H1 (cell line): ENCODE measurements at regions not wholly inside any gene's neighbourhood (a gene's known extent, or its start where the extent isn't known, plus 50 kb on each side); places are given as distances from the start of the nearest gene placed in this dataset.

ENCODE experiments used
- CTCF ChIA-PET: fragments of 300-600 bp; sonication (Branson Sonifier 250); formaldehyde crosslinking; loops from one replicate; lab custom pipeline; 2021; ENCODE audit not compliant: partially characterized antibody; lab: Charles Lee
- POLR2A ChIA-PET: fragments of 300-600 bp; sonication (Branson Sonifier 250); formaldehyde crosslinking; loops from one replicate; lab custom pipeline; 2021; ENCODE audit warnings: inconsistent platforms; ENCODE audit not compliant: partially characterized antibody; lab: Charles Lee
- DNase-seq, 2 experiments: peaks; one replicate each; pipeline versions ENCODE4 v3.0.0 to v3.0.0-alpha.2; 2010 to 2022; ENCODE audit warnings: low spot score in 2 of 2, low read depth in 1 of 2, mixed read lengths in 1 of 2
- FAIRE-seq: peaks from 2 replicates; lab custom pipeline; 2011; peaks lifted over from hg19 to GRCh38; lab: Jason Lieb, UNC
- H2AFZ ChIP-seq: 2 replicates; pipeline ENCODE4 v1.8.1; 2012; ENCODE audit warnings: low read length, inconsistent platforms
- H2AK5ac ChIP-seq: 2 replicates; pipeline ENCODE4 v1.6.1; 2013; ENCODE audit warnings: low read depth, low read length
- H2BK120ac ChIP-seq: replicated peaks from 2 replicates; pipeline ENCODE3; 2013; ENCODE audit warnings: low read depth, low read length, inconsistent platforms
- H2BK12ac ChIP-seq: 2 replicates; pipeline ENCODE4 v1.6.1; 2013; ENCODE audit warnings: low read depth, low read length
- H2BK15ac ChIP-seq: 2 replicates; pipeline ENCODE4 v1.6.1; 2013; ENCODE audit warnings: low read length
- H2BK20ac ChIP-seq: 2 replicates; pipeline ENCODE4 v1.6.1; 2013; ENCODE audit warnings: low read length
- H2BK5ac ChIP-seq: 2 replicates; pipeline ENCODE4 v1.6.1; 2013; ENCODE audit warnings: low read depth, low read length
- H3K14ac ChIP-seq: 2 replicates; pipeline ENCODE4 v1.6.1; 2013; ENCODE audit warnings: inconsistent platforms; ENCODE audit not compliant: insufficient read length
- H3K18ac ChIP-seq: 2 replicates; pipeline ENCODE4 v1.6.1; 2013; ENCODE audit warnings: low read length; ENCODE audit errors: extremely low read depth
- H3K23ac ChIP-seq: 2 replicates; pipeline ENCODE4 v1.6.1; 2013; ENCODE audit warnings: inconsistent platforms; ENCODE audit not compliant: insufficient read length
- H3K23me2 ChIP-seq: 2 replicates; pipeline ENCODE4 v1.6.1; 2013; ENCODE audit warnings: low read depth, low read length
- H3K27ac ChIP-seq: 2 replicates; pipeline ENCODE4 v1.6.1; 2011; ENCODE audit warnings: low read depth, low read length, inconsistent platforms
- H3K27me3 ChIP-seq, 4 experiments: replicated peaks in 1 of 4; 1 replicate in 1 of 4; 2 replicates in 3 of 4; pipeline versions ENCODE4 v1.6.1 to v1.8.1; 2011 to 2013; ENCODE audit warnings: low read length in 3 of 4, mild to moderate bottlenecking in 3 of 4, inconsistent platforms in 2 of 4, mixed read lengths in 2 of 4, moderate library complexity in 1 of 4; ENCODE audit not compliant: control insufficient read depth in 3 of 4, insufficient read depth in 3 of 4; ENCODE audit errors: extremely low read depth in 1 of 4
- H3K36me3 ChIP-seq, 4 experiments: 2 replicates each; pipeline versions ENCODE4 v1.6.1 to v1.8.1; 2011 to 2013; ENCODE audit warnings: mild to moderate bottlenecking in 4 of 4, low read length in 3 of 4, moderate library complexity in 2 of 4, control low read depth in 1 of 4, inconsistent platforms in 1 of 4; ENCODE audit not compliant: insufficient read depth in 4 of 4, control insufficient read depth in 2 of 4
- H3K4ac ChIP-seq: replicated peaks from 2 replicates; pipeline ENCODE3; 2013; ENCODE audit warnings: low read length, low read depth, mixed read lengths, inconsistent platforms; ENCODE audit not compliant: insufficient read length
- H3K4me1 ChIP-seq, 4 experiments: replicated peaks in 1 of 4; 1 replicate in 1 of 4; 2 replicates in 3 of 4; pipeline versions ENCODE4 v1.6.1 to v1.8.1; 2011 to 2013; ENCODE audit warnings: low read length in 3 of 4, inconsistent platforms in 2 of 4, mixed read lengths in 1 of 4; ENCODE audit not compliant: insufficient read depth in 4 of 4, control insufficient read depth in 3 of 4
- H3K4me2 ChIP-seq, 2 experiments: 2 replicates each; pipeline versions ENCODE4 v1.6.1 to v1.8.1; 2011 to 2013; ENCODE audit warnings: low read depth in 2 of 2, low read length in 2 of 2, control low read depth in 1 of 2, inconsistent platforms in 1 of 2, mild to moderate bottlenecking in 1 of 2; ENCODE audit not compliant: insufficient read depth in 1 of 2
- H3K4me3 ChIP-seq, 4 experiments: fragments of 200-600, 300-600 bp in 1 of 4; sonication (generic), shearing (Covaris generic), sonication (Bioruptor Twin) in 1 of 4; 2 replicates each; pipeline versions ENCODE4 v1.5.1 to v1.8.1; 2011 to 2016; ENCODE audit warnings: low read length in 4 of 4, low read depth in 3 of 4, control low read depth in 2 of 4, inconsistent platforms in 2 of 4, mild to moderate bottlenecking in 2 of 4, mixed read lengths in 1 of 4, moderate library complexity in 1 of 4; ENCODE audit not compliant: insufficient read depth in 2 of 4; ENCODE audit errors: extremely low read depth in 1 of 4
- H3K56ac ChIP-seq: replicated peaks from 2 replicates; pipeline ENCODE3; 2013; ENCODE audit warnings: low read depth, mild to moderate bottlenecking, mixed read lengths, low read length, inconsistent platforms; ENCODE audit not compliant: insufficient read length
- H3K79me1 ChIP-seq: 2 replicates; pipeline ENCODE4 v1.6.1; 2013; ENCODE audit warnings: low read depth, low read length, control low read depth
- H3K79me2 ChIP-seq, 2 experiments: 2 replicates each; pipeline versions ENCODE4 v1.6.1 to v1.8.1; 2012 to 2013; ENCODE audit warnings: low read length in 2 of 2, mild to moderate bottlenecking in 2 of 2, inconsistent platforms in 1 of 2; ENCODE audit not compliant: insufficient read depth in 2 of 2, control insufficient read depth in 1 of 2
- H3K9ac ChIP-seq, 4 experiments: replicated peaks in 1 of 4; 1 replicate in 1 of 4; 2 replicates in 3 of 4; pipeline versions ENCODE4 v1.6.1 to v1.8.1; 2011 to 2013; ENCODE audit warnings: low read depth in 3 of 4, low read length in 3 of 4, control low read depth in 2 of 4, mild to moderate bottlenecking in 2 of 4, moderate library complexity in 2 of 4, inconsistent platforms in 1 of 4; ENCODE audit errors: extremely low read depth in 1 of 4
- H3K9me3 ChIP-seq, 2 experiments: 2 replicates each; pipeline versions ENCODE4 v1.6.1 to v1.8.1; 2012 to 2013; ENCODE audit warnings: mild to moderate bottlenecking in 2 of 2, moderate library complexity in 2 of 2, control low read depth in 1 of 2, inconsistent platforms in 1 of 2, low read depth in 1 of 2, low read length in 1 of 2, mixed read lengths in 1 of 2; ENCODE audit not compliant: insufficient read depth in 2 of 2
- H4K20me1 ChIP-seq, 2 experiments: replicated peaks in 1 of 2; 2 replicates each; pipeline versions ENCODE3 to v1.8.1; 2011 to 2013; ENCODE audit warnings: inconsistent platforms in 2 of 2, low read length in 2 of 2, mild to moderate bottlenecking in 1 of 2; ENCODE audit not compliant: insufficient read depth in 2 of 2, control insufficient read depth in 1 of 2
- H4K5ac ChIP-seq: 2 replicates; pipeline ENCODE4 v1.6.1; 2013; ENCODE audit warnings: low read length, low read depth, mixed read lengths, inconsistent platforms; ENCODE audit not compliant: insufficient read length
- H4K8ac ChIP-seq: 2 replicates; pipeline ENCODE4 v1.8.0; 2013; ENCODE audit warnings: mild to moderate bottlenecking, moderate library complexity, low read length, inconsistent platforms; ENCODE audit not compliant: insufficient read depth; ENCODE audit errors: extremely low read depth
- H4K91ac ChIP-seq: replicated peaks from 2 replicates; pipeline ENCODE3; 2013; ENCODE audit warnings: low read length, mixed read lengths, inconsistent platforms; ENCODE audit not compliant: insufficient read length
- ASH2L ChIP-seq: fragments of 200-600, 300-600 bp; sonication (generic); IDR thresholded peaks from one replicate; pipeline ENCODE4 v1.7.1; 2017; ENCODE audit warnings: low read length
- ATF3 ChIP-seq: IDR thresholded peaks from 2 replicates; pipeline ENCODE4 v1.6.1; 2011; ENCODE audit warnings: low read depth, mild to moderate bottlenecking, low read length; ENCODE audit not compliant: insufficient read depth
- BCL11A ChIP-seq, 2 experiments: IDR thresholded peaks; one replicate each; pipeline ENCODE4 v1.6.1; 2011; ENCODE audit warnings: low read depth in 2 of 2, low read length in 2 of 2, mild to moderate bottlenecking in 2 of 2
- BRCA1 ChIP-seq: IDR thresholded peaks from 2 replicates; pipeline ENCODE4 v1.6.1; 2012; ENCODE audit warnings: low read depth, low read length, improper control_type of control experiment
- CHD1 ChIP-seq: IDR thresholded peaks from 2 replicates; pipeline ENCODE4 v1.6.1; 2012; ENCODE audit warnings: low read depth, low read length, improper control_type of control experiment
- CREB1 ChIP-seq: IDR thresholded peaks from 2 replicates; pipeline ENCODE4 v1.6.1; 2012; ENCODE audit warnings: inconsistent platforms
- HDAC6 ChIP-seq: IDR thresholded peaks from one replicate; pipeline ENCODE4 v1.7.1; 2012; ENCODE audit warnings: low read depth, mild to moderate bottlenecking, inconsistent platforms, low read length, moderate library complexity
- POU5F1 ChIP-seq: IDR thresholded peaks from 2 replicates; pipeline ENCODE4 v1.6.1; 2011; ENCODE audit warnings: low read depth, mild to moderate bottlenecking, low read length, moderate library complexity
- RBBP5 ChIP-seq: IDR thresholded peaks from 2 replicates; pipeline ENCODE4 v1.7.1; 2012; ENCODE audit warnings: low read depth, mild to moderate bottlenecking, inconsistent platforms, low read length, moderate library complexity, borderline replicate concordance
- RNF2 ChIP-seq: fragments of 200-900, 300-1000 bp; sonication (generic); IDR thresholded peaks from 2 replicates; pipeline ENCODE4 v1.7.1; 2016; ENCODE audit warnings: borderline replicate concordance, low read depth, mild to moderate bottlenecking, antibody characterized with exemption, low read length; ENCODE audit not compliant: poor library complexity, severe bottlenecking; ENCODE audit errors: missing control alignments
- SIN3A ChIP-seq, 2 experiments: IDR thresholded peaks in 1 of 2; conservative IDR thresholded peaks in 1 of 2; 2 replicates each; pipeline ENCODE4 v1.6.1; 2011 to 2012; ENCODE audit warnings: low read length in 2 of 2, improper control_type of control experiment in 1 of 2, low read depth in 1 of 2, mild to moderate bottlenecking in 1 of 2
- SP2 ChIP-seq: IDR thresholded peaks from 2 replicates; pipeline ENCODE4 v1.6.1; 2012; ENCODE audit warnings: mild to moderate bottlenecking, low read length, inconsistent platforms
- SRF ChIP-seq: IDR thresholded peaks from 2 replicates; pipeline ENCODE4 v1.6.1; 2011; ENCODE audit warnings: mild to moderate bottlenecking, low read depth, low read length, moderate library complexity
- TAF7 ChIP-seq: optimal IDR thresholded peaks from 2 replicates; pipeline ENCODE3; 2011; ENCODE audit warnings: low read depth, mild to moderate bottlenecking, inconsistent platforms, low read length, moderate library complexity, borderline replicate concordance
- TBP ChIP-seq: IDR thresholded peaks from 2 replicates; pipeline ENCODE4 v1.6.1; 2011; ENCODE audit warnings: low read depth, low read length, improper control_type of control experiment
- WGBS, 2 experiments: shearing (Covaris generic) in 1 of 2; methylation state at CpG; one replicate each; pipeline versions ENCODE4 v1.1.6 to v1.1.7; 2013 to 2015; ENCODE audit warnings: low lambda C conversion rate in 2 of 2, mixed read lengths in 2 of 2, inconsistent platforms in 1 of 2, low coverage in 1 of 2, missing lambda C conversion rate in 1 of 2; ENCODE audit not compliant: insufficient replicate concordance in 2 of 2, insufficient coverage in 1 of 2, insufficient read length in 1 of 2; ENCODE audit errors: extremely low coverage in 1 of 2, missing lambda C conversion rate in 1 of 2; 5-methylcytosine and 5-hydroxymethylcytosine counted together

GRCh38 chr14:42782754-42783153 lies 1176.1 kb downstream of the LRFN5 start:
- ChIA-PET POLR2A (no interaction called here), CTCF (no interaction called here)
- Histone ChIP-seq H2AK5ac (no peak overlapping the region), H3K79me1 (no peaks in the 10 kb centered on the region), H3K9ac (no peak overlapping the region), H2BK5ac (no peak overlapping the region), H4K8ac (no peak overlapping the region), H2BK120ac (no peak overlapping the region), H2BK12ac (no peak overlapping the region), H3K9me3 (peaks cover 11% of the 10 kb centered on the region in 2 experiments; a peak in 2 of 4 replicates), H3K36me3 (peaks cover 0 to 4% (median 0%) of the 10 kb centered on the region in 4 experiments; a peak in 2 of 8 replicates), H3K79me2 (no peaks in the 10 kb centered on the region), H2BK20ac (no peak overlapping the region), H3K4ac (no peak overlapping the region), H3K56ac (no peak overlapping the region), H4K20me1 (no peaks in the 10 kb centered on the region), H3K18ac (no peak overlapping the region), H2BK15ac (no peak overlapping the region), H3K27me3 (no peaks in the 10 kb centered on the region), H3K4me1 (no peaks in the 10 kb centered on the region), H4K91ac (no peak overlapping the region), H4K5ac (no peak overlapping the region), H3K4me3 (no peak overlapping the region), H3K23me2 (no peaks in the 10 kb centered on the region), H3K14ac (no peak overlapping the region), H2AFZ (no peak overlapping the region), H3K4me2 (no peak overlapping the region), H3K27ac (no peak overlapping the region), H3K23ac (no peak overlapping the region)
- no peak for FAIRE-seq
- no peak for DNase-seq
- WGBS, 2 experiments, result 93% methylated on average over 3 of the region's 3 CpGs; no CpG with 5 or more reads in 1 of the 2 experiments
- no peak for TF ChIP-seq HDAC6
- TF ChIP-seq CREB1, result no peak
- TF ChIP-seq ASH2L, result no peak
- no peak for TF ChIP-seq BRCA1
- TF ChIP-seq ATF3, result no peak
- TF ChIP-seq RNF2, result no peak
- no peak for TF ChIP-seq CHD1
- TF ChIP-seq RBBP5, result no peak
- no peak for TF ChIP-seq BCL11A (IDR thresholded peaks at IDR 0.05; ENCODE audit: low read depth in 2 of 2, low read length in 2 of 2)
- TF ChIP-seq SIN3A (conservative IDR thresholded peaks at IDR 0.05 in 1 of 2, IDR thresholded peaks at IDR 0.05 in 1 of 2; ENCODE audit: low read depth in 1 of 2, low read length in 2 of 2), result no peak
- TF ChIP-seq SP2, result no peak
- TF ChIP-seq TBP, result no peak
- TF ChIP-seq SRF, result no peak
- no peak for TF ChIP-seq TAF7
- no peak for TF ChIP-seq POU5F1
